Epithelial cell of proximal tubule (primary cell): ENCODE measurements at regions not wholly inside any gene's neighbourhood (a gene's known extent, or its start where the extent isn't known, plus 50 kb on each side); places are given as distances from the start of the nearest gene placed in this dataset.
A peak's percentile ranks its signal among the peaks of the same experiment; 100 is the strongest.
"Not testable (repeated sequence)": the region's sequence is repeated elsewhere in the genome, so short reads cannot be mapped to it uniquely, and the experiment has no call there.

ENCODE experiments used
- DNase-seq: peaks from one replicate; pipeline ENCODE4 v3.0.0-alpha.2; 2011; ENCODE audit warnings: low read depth
- H3K4me3 ChIP-seq: 2 replicates; pipeline ENCODE4 v1.5.1; 2011; ENCODE audit warnings: low read depth, mild to moderate bottlenecking, low read length
- CTCF ChIP-seq: conservative IDR thresholded peaks from 2 replicates; pipeline ENCODE4 v1.5.1; 2012; ENCODE audit warnings: low read depth, mild to moderate bottlenecking, low read length

- no peak overlapping the region for H3K4me3 ChIP-seq
- no peak for TF ChIP-seq CTCF
- no peak for DNase-seq
Observed at GRCh38 chr6:134585517-134585873, 267.6 kb upstream of the SGK1 start.

GRCh38 chr6:134584847-134585516 is 267.1 kb upstream of the SGK1 start:
- H3K4me3 ChIP-seq, result no peak overlapping the region
- no peak for DNase-seq
- no peak for TF ChIP-seq CTCF

GRCh38 chr6:134577998-134578397 is 260.1 kb upstream of the SGK1 start:
- no peak for DNase-seq
- H3K4me3 ChIP-seq, result no peak overlapping the region
- peak; percentile 42 for TF ChIP-seq CTCF

GRCh38 chr6:134575221-134575620 is 257.3 kb upstream of the SGK1 start:
- H3K4me3 ChIP-seq, result no peak overlapping the region
- DNase-seq, result no peak
- no peak for TF ChIP-seq CTCF

- no peak for TF ChIP-seq CTCF
- no peak overlapping the region for H3K4me3 ChIP-seq
- no peak for DNase-seq
Observed at GRCh38 chr6:134574491-134574890, 256.6 kb upstream of the SGK1 start.

- not testable (repeated sequence) for DNase-seq, H3K4me3 ChIP-seq
Observed at GRCh38 chr6:134569996-134570395, 252.1 kb upstream of the SGK1 start.

- no peak for DNase-seq
- no peak for TF ChIP-seq CTCF
- H3K4me3 ChIP-seq, result no peak overlapping the region
Observed at GRCh38 chr6:134564705-134565104, 246.8 kb upstream of the SGK1 start.
